ENCODE measurements at regions not wholly inside any gene's neighbourhood (a gene's known extent, or its start where the extent isn't known, plus 50 kb on each side); places are given as distances from the start of the nearest gene placed in this dataset.
A peak's percentile ranks its signal among the peaks of the same experiment; 100 is the strongest.

GRCh38 chr20:50387996-50388332 is 122.2 kb upstream of the PTPN1 start:
- intact Hi-C loops (cut with DNase I) = no loop called here
- DNase-seq (no peak), ATAC-seq (peak; percentile 9 to 67)

GRCh38 chr20:50388733-50389437 is 121.3 kb upstream of the PTPN1 start:
- DNase-seq (no peak), ATAC-seq (peak in 1 of 2 donors; percentile 2)
- intact Hi-C loops (cut with DNase I) = no loop called here

- DNase-seq (peak; percentile 61), ATAC-seq (peak; percentile 86 to 89)
- intact Hi-C loops (cut with DNase I) = no loop called here
Observed at GRCh38 chr20:50389438-50389807, 120.8 kb upstream of the PTPN1 start.

GRCh38 chr20:50389808-50390684 is 120.1 kb upstream of the PTPN1 start:
- ATAC-seq (no peak), DNase-seq (no peak)
- intact Hi-C loops (cut with DNase I) = loop anchor here in 1 of 2 donors (10.0 kb wide), 1 partner anchor 65 kb away; no protein-coding TSS in a partner anchor

- intact Hi-C loops (cut with DNase I) = loop anchor here in 1 of 2 donors (10.0 kb wide), 1 partner anchor 64 kb away; no protein-coding TSS in a partner anchor
- DNase-seq (no peak), ATAC-seq (no peak)
Observed at GRCh38 chr20:50390685-50391443, 119.3 kb upstream of the PTPN1 start.

- DNase-seq (no peak), ATAC-seq (no peak)
- intact Hi-C loops (cut with DNase I) = loop anchor here in 1 of 2 donors (10.0 kb wide), 1 partner anchor 63 kb away; no protein-coding TSS in a partner anchor
Observed at GRCh38 chr20:50391444-50392137, 118.6 kb upstream of the PTPN1 start.

- no peak for ATAC-seq
- no peak for DNase-seq
- intact Hi-C loops (cut with DNase I) = loop anchor here in 1 of 2 donors (10.0 kb wide), 1 partner anchor 62 kb away; no protein-coding TSS in a partner anchor
Observed at GRCh38 chr20:50392138-50392866, 117.9 kb upstream of the PTPN1 start.

GRCh38 chr20:50393242-50393641 is 116.9 kb upstream of the PTPN1 start:
- no peak for ATAC-seq
- DNase-seq = no peak
- intact Hi-C loops (cut with DNase I) = loop anchor here in 1 of 2 donors (10.0 kb wide), 1 partner anchor 62 kb away; no protein-coding TSS in a partner anchor

GRCh38 chr20:50393990-50394561 is 116.1 kb upstream of the PTPN1 start:
- intact Hi-C loops (cut with DNase I) = loop anchor here in 1 of 2 donors (10.0 kb wide), 1 partner anchor 61 kb away; no protein-coding TSS in a partner anchor
- ATAC-seq = no peak

GRCh38 chr20:50394569-50394968 is 115.6 kb upstream of the PTPN1 start:
- no peak for DNase-seq
- no peak for ATAC-seq
- intact Hi-C loops (cut with DNase I) = loop anchor here in 1 of 2 donors (10.0 kb wide), 1 partner anchor 60 kb away; no protein-coding TSS in a partner anchor

More at GRCh38 chr20:50393990-50394561, 116.1 kb upstream of the PTPN1 start:
- DNase-seq = no peak

- DNase-seq (peak; percentile 87), ATAC-seq (peak; percentile 69 to 85)
- intact Hi-C loops (cut with DNase I) = loop anchor here (5.0 to 10.0 kb wide), 3 partner anchors 60 to 203 kb away; partner anchors contain the start of gene CEBPB (in 1 of the 2)
Observed at GRCh38 chr20:50395251-50395729, 114.9 kb upstream of the PTPN1 start.

GRCh38 chr20:50395914-50396488 is 114.2 kb upstream of the PTPN1 start:
- intact Hi-C loops (cut with DNase I) = loop anchor here (5.0 to 10.0 kb wide), 3 partner anchors 59 to 204 kb away; partner anchors contain the start of gene CEBPB (in 1 of the 2)
- no peak for DNase-seq
- no peak for ATAC-seq

- intact Hi-C loops (cut with DNase I) = loop anchor here (5.0 to 10.0 kb wide), 3 partner anchors 58 to 204 kb away; partner anchors contain the start of gene CEBPB (in 1 of the 2)
- ATAC-seq = no peak
- no peak for DNase-seq
Observed at GRCh38 chr20:50396623-50397022, 113.6 kb upstream of the PTPN1 start.

GRCh38 chr20:50397058-50397457 is 113.1 kb upstream of the PTPN1 start:
- ATAC-seq (no peak), DNase-seq (no peak)
- intact Hi-C loops (cut with DNase I) = loop anchor here (5.0 to 10.0 kb wide), 3 partner anchors 58 to 205 kb away; partner anchors contain the start of gene CEBPB (in 1 of the 2)

GRCh38 chr20:50398064-50398463 is 112.1 kb upstream of the PTPN1 start:
- intact Hi-C loops (cut with DNase I) = loop anchor here (2.0 to 10.0 kb wide), 4 partner anchors 57 to 206 kb away; partner anchors contain the start of gene CEBPB (in 1 of the 2)
- no peak for ATAC-seq

GRCh38 chr20:50398471-50398820 is 111.7 kb upstream of the PTPN1 start:
- intact Hi-C loops (cut with DNase I) = loop anchor here (2.0 to 10.0 kb wide), 4 partner anchors 56 to 206 kb away; partner anchors contain the start of gene CEBPB (in 1 of the 2)
- ATAC-seq = peak in 1 of 2 donors; percentile 4
- no peak for DNase-seq

More at GRCh38 chr20:50398064-50398463, 112.1 kb upstream of the PTPN1 start:
- DNase-seq = no peak

All from left cardiac atrium (tissue), 4 donors.